Nephron progenitor cell (in vitro differentiated cells): ENCODE measurements at regions not wholly inside any gene's neighbourhood (a gene's known extent, or its start where the extent isn't known, plus 50 kb on each side); places are given as distances from the start of the nearest gene placed in this dataset.

Experiments used
- DNase-seq: peaks from one replicate; pipeline ENCODE4 v3.0.0; 2021
- H3K27ac Mint-ChIP-seq: 2 replicates; pipeline ENCODE4 v1.8.0; 2021; ENCODE audit warnings: mild to moderate bottlenecking, moderate library complexity, mixed read lengths
- H3K27me3 Mint-ChIP-seq: 2 replicates; pipeline ENCODE4 v1.8.0; 2021; ENCODE audit warnings: mild to moderate bottlenecking, low read depth, mixed read lengths; ENCODE audit not compliant: poor library complexity
- H3K36me3 Mint-ChIP-seq: 2 replicates; pipeline ENCODE4 v1.8.0; 2021; ENCODE audit warnings: low read depth, mixed read lengths
- H3K4me1 Mint-ChIP-seq: 2 replicates; pipeline ENCODE4 v1.8.0; 2021; ENCODE audit warnings: mixed read lengths
- H3K4me3 Mint-ChIP-seq: 2 replicates; pipeline ENCODE4 v1.8.0; 2021; ENCODE audit warnings: mild to moderate bottlenecking, moderate library complexity, mixed read lengths
- H3K9me3 Mint-ChIP-seq: 2 replicates; pipeline ENCODE4 v1.8.0; 2021; ENCODE audit warnings: mild to moderate bottlenecking, moderate library complexity, mixed read lengths
- TF ChIP-seq, protein P1 (sequence below): fragments of 200-600 bp; sonication (generic); IDR thresholded peaks from 2 replicates; pipeline ENCODE4 v1.5.0; 2021; ENCODE audit warnings: antibody characterized with exemption

DNA sequence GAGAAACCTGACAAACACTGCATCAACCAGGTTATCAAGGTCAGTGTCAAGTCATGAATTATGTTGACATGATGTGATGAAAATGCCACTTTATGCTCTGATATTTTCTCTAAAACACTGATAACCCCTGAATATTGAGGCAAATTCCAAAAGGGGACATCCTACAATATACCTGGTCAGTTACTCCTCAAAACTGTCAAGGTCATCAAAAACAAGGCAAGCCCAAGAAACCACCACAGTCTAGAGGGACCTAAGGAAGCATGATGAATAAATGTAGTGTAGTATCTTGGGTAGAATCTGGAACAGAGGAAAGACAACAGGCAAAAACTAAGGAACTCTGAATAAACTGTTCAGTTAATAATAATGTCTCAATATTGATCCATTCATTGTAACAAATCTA is 275.3 kb upstream of the THRB start:
- no peak overlapping the region for H3K27ac Mint-ChIP-seq
- H3K27me3 Mint-ChIP-seq: no peaks in the 10 kb centered on the region

DNA sequence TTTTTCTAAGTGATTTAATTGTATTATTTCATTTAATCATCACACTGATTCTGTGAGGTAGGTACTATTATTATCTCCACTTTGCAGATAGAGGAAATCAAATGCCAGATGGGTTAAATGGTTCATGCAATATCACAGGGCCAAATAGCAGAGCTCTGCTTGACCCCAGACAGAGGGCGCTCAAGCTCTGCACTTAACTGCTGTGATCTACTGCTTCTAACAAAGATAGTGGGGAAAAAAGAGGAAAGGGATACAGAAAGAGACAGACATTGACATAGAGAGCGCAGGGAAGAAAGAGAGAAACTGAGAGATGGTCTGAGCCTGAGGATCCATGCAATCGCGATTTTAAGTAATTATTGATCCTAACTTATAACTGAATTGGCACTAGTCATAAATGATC is 279.1 kb upstream of the THRB start:
- H3K4me3 Mint-ChIP-seq: no peak overlapping the region
- DNase-seq: peak; percentile 77
- H3K36me3 Mint-ChIP-seq: no peaks in the 10 kb centered on the region
- TF ChIP-seq, protein P1, sequence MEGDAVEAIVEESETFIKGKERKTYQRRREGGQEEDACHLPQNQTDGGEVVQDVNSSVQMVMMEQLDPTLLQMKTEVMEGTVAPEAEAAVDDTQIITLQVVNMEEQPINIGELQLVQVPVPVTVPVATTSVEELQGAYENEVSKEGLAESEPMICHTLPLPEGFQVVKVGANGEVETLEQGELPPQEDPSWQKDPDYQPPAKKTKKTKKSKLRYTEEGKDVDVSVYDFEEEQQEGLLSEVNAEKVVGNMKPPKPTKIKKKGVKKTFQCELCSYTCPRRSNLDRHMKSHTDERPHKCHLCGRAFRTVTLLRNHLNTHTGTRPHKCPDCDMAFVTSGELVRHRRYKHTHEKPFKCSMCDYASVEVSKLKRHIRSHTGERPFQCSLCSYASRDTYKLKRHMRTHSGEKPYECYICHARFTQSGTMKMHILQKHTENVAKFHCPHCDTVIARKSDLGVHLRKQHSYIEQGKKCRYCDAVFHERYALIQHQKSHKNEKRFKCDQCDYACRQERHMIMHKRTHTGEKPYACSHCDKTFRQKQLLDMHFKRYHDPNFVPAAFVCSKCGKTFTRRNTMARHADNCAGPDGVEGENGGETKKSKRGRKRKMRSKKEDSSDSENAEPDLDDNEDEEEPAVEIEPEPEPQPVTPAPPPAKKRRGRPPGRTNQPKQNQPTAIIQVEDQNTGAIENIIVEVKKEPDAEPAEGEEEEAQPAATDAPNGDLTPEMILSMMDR: peak; percentile 83
- H3K4me1 Mint-ChIP-seq: peaks cover 6% of the 10 kb centered on the region
- no peak overlapping the region for H3K27ac Mint-ChIP-seq
- H3K9me3 Mint-ChIP-seq: peaks cover 20% of the 10 kb centered on the region
- no peaks in the 10 kb centered on the region for H3K27me3 Mint-ChIP-seq

More for the DNA sequence above, 275.3 kb upstream of the THRB start:
- Mint-ChIP-seq H3K9me3 (no peaks in the 10 kb centered on the region), H3K36me3 (no peaks in the 10 kb centered on the region), H3K4me1 (peaks cover 6% of the 10 kb centered on the region), H3K4me3 (no peak overlapping the region)
- TF ChIP-seq, protein P1: no peak
- no peak for DNase-seq

DNA sequence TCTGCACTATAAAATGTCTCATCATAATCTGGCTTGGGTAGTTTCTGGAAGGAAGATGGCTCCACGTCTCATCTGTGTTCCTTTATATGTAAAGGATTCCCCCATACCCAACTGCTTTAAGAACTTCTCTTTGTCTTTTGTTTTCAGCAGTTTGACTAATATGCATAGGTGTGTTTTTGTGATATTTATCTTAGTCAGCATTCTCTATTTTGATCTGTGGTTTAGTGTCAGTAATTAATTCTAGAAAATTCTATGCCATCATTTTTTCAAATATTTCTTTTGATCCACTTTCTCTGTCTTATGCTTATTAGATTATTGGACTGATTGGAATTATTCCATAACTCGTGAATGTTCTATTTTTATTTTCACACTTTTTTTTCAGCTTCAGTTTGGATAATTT is 286.3 kb upstream of the THRB start:
- Mint-ChIP-seq H3K27ac (no peak overlapping the region), H3K4me1 (no peaks in the 10 kb centered on the region), H3K27me3 (peaks cover 4% of the 10 kb centered on the region), H3K4me3 (no peak overlapping the region), H3K36me3 (peaks cover 16% of the 10 kb centered on the region), H3K9me3 (peaks cover 60% of the 10 kb centered on the region)
- no peak for DNase-seq
- TF ChIP-seq, protein P1: no peak

DNA sequence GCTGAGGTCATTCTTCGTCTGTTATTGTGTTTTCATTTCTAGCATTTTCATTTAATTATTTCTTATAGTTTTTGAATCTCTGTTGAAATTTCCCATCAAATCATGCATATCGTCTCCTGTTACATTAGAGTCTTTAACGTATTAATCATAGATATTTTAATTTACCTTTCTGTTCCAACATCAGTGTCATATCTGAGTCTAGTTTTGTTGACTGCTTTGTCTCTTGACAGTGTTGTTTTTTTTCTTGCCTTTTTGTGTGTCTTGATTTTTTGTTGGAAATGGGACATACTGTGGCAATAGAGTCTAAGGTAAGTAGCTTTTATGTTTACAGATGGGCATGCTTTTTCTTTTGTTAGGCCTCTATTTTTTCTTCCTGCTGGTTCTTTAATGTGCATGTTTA is 286.8 kb upstream of the THRB start:
- no peaks in the 10 kb centered on the region for H3K4me1 Mint-ChIP-seq
- peaks cover 16% of the 10 kb centered on the region for H3K36me3 Mint-ChIP-seq
- peaks cover 4% of the 10 kb centered on the region for H3K27me3 Mint-ChIP-seq
- TF ChIP-seq, protein P1: no peak
- no peak overlapping the region for H3K4me3 Mint-ChIP-seq
- no peak for DNase-seq
- peaks cover 60% of the 10 kb centered on the region for H3K9me3 Mint-ChIP-seq
- no peak overlapping the region for H3K27ac Mint-ChIP-seq

DNA sequence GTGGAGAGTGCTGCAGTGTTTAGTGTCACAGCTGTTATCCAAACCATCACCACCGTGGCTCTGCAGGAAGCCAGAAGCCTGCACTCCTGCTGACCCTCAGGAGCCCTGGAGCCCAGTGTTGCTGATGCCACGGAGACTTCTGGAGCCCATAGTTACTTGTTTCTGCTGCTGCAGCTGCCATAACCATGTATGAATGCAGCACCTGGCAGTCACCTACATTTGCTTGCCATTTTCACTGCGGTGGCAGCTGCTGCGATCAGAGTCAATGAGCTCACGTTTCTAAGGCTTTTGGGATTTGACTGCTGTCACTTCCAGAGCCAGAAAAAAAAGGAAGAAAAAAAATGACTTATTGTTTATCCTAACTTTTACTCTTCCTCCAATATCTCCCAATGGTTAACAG is 299.2 kb upstream of the THRB start:
- H3K4me3 Mint-ChIP-seq: no peak overlapping the region
- no peak for DNase-seq
- peaks cover 8% of the 10 kb centered on the region for H3K4me1 Mint-ChIP-seq
- no peak overlapping the region for H3K27ac Mint-ChIP-seq
- H3K27me3 Mint-ChIP-seq: peaks cover 9% of the 10 kb centered on the region
- no peaks in the 10 kb centered on the region for H3K9me3 Mint-ChIP-seq
- TF ChIP-seq, protein P1: no peak
- no peaks in the 10 kb centered on the region for H3K36me3 Mint-ChIP-seq

DNA sequence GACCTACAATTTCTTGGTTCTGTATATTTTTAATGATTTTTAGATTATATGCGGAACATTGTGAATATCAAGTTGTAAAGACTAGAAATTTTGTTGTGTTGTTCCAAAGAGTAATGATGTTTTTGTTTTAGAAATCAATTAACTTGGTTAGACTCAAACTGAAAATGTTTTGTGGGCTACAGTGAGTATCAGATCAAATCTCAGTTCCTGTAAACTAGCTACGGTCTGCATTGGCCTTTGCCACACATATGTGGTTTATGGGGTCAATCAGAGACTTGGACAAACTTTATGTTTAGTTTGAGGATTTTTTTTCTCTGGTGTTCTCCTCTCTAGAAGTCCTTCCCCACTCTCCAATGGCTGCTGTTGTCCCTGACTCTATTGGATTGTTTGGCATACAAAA is 308.0 kb upstream of the THRB start:
- DNase-seq: no peak
- no peaks in the 10 kb centered on the region for H3K36me3 Mint-ChIP-seq

More for the DNA sequence above, 308.0 kb upstream of the THRB start:
- H3K4me3 Mint-ChIP-seq: no peak overlapping the region
- H3K4me1 Mint-ChIP-seq: no peaks in the 10 kb centered on the region
- TF ChIP-seq, protein P1: no peak
- peaks cover 9% of the 10 kb centered on the region for H3K27me3 Mint-ChIP-seq
- no peak overlapping the region for H3K27ac Mint-ChIP-seq
- H3K9me3 Mint-ChIP-seq: peaks cover 3% of the 10 kb centered on the region
